GM18519 (cell line): ENCODE measurements at regions not wholly inside any gene's neighbourhood (a gene's known extent, or its start where the extent isn't known, plus 50 kb on each side); places are given as distances from the start of the nearest gene placed in this dataset.
A peak's percentile ranks its signal among the peaks of the same experiment; 100 is the strongest.

Source experiments
- ATAC-seq: cut with Tn5 transposase; IDR thresholded peaks from one replicate; pipeline ENCODE4 v1.9.1; 2021; ENCODE audit warnings: mild to moderate bottlenecking, moderate library complexity; ENCODE audit not compliant: unreplicated experiment, low FRiP score

DNA sequence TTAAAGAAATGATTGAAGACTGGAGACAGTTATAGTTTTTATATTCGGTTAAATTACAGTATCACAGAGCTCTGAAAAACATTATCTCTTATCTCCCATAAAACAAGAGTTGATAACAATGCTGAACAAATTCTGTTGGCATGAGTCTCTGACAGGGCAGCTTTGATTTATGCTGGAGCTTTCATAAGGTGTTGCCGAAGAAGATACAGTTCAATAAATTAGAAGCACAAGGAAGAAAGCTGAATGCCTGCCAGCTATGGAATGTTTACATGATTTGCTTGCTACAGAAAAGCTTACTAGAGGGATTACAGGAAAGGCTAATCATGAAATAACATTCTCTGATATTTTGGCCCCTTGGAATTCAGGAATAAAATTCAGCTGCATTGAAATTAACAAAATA, 431.9 kb upstream of the GJE1 start:
- no peak for ATAC-seq

DNA sequence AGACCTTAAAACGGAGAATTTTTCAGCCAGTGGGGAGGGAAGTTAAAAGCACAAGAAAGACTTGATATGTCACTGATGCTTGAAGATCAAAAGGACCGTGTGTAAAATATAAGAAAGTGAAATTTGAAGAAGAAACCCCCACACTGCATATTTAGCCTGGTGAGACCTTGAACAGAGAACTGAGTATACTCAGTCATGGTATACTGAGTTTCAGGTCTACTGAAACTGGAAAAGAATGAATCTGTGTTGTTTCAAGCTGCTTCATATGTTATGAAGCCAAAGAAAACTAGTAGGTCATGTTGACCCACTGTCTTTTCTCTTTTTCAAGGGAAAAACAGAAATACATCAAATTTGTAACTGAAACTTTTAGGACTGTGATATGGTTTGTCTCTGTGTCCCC, 443.8 kb upstream of the GJE1 start:
- peak; percentile 86 for ATAC-seq

DNA sequence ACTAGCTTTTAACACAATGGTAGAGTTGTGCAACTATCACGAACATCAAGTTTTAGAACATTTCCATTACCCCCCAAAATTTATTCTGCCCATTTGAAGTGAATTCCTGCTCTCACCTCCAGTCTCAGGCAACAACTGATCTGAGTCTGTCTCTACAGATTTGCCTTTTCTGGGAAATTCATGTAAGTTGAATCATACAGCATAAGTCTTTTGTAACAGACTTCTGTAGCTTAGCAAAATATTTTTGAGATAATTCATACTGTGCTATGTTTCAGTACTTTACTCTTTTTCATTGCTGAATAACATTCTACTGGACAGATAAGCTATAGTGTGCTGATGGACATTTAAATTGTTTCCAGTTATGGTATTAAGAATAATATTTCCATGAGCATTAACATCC, 447.3 kb upstream of the GJE1 start:
- ATAC-seq: no peak

DNA sequence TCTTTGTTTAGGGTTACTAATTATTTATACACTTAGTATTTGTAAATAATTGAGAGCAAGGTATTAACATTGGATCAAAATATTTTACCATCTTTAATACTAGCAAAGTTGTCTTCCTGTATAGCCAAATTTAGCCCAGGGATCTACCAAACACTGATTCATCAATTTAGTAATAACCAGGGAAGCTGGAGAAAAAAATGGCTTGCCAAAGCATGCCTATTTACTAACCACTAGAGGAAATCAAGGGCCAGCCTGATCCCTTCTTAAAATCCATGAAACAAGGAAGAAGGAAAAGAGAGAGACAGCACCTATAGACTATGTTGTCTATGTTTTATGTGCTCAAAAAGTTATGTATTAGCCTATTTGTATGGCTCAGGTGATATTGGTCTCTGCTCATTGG, 450.3 kb upstream of the GJE1 start:
- ATAC-seq: no peak

DNA sequence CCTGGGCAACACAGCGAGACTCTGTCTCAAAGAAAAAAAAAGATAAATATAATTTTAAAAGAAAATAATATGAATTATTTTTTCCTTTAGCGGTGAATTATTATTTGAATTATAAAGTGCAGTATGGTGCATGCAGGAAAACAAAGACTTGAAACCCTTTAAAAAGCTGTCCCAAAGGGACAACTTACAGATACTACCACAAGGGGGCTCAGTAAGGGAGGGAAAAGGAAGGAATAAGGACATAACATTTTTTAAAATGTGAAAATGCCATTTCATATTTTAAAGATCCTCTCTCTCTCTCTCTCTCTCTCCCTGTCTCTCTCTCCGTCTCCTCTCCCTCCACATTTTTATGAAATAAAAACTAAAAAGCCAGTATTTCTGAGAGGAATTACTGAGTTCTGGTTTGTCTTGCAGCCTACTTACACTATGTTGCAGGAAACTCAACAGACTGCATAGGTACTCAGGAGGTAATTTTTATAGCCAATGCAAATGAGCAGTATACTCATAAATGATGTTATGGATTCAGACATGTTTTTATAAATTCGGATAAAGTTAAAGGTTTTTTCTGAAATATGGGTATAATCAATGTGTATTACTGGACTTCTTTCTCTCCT, 455.0 kb upstream of the GJE1 start:
- no peak for ATAC-seq

DNA sequence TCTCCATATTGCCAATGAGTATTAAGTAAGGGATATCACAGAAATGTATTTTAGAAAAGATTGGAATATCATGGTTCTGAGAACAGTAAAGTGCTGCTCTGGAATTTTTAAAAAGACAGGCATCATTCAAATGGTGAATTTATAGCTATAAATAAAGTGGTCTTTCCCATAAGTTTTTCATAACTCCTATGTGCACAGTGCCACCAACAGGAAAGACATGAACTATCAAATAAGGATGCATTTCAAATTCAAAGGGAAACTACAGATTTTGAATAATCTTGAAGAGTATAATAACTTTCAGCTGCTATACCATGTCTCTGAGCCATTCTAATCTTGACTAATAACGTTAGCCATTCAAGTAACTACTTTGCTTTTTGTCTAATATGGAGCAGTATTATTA, 456.8 kb upstream of the GJE1 start:
- no peak for ATAC-seq

DNA sequence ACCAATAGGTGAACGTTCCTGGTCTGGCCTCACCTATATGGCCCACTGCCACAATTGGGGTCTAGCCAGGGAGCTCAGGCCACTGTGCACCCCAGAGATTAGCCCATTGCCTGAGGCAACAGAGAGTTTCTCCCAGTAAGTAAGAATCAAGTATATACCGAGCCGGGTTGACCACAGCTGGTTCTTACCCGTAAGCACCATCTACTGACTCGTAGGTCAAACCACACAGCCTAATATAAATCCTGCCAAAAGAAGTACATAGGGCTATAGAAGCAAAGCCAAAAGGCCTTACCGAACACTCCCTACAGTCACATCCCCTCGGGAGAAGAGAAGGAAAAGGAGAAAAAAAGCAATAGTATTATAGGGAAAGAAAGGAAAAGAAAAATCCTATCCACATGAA, 463.6 kb upstream of the GJE1 start:
- ATAC-seq: no peak

DNA sequence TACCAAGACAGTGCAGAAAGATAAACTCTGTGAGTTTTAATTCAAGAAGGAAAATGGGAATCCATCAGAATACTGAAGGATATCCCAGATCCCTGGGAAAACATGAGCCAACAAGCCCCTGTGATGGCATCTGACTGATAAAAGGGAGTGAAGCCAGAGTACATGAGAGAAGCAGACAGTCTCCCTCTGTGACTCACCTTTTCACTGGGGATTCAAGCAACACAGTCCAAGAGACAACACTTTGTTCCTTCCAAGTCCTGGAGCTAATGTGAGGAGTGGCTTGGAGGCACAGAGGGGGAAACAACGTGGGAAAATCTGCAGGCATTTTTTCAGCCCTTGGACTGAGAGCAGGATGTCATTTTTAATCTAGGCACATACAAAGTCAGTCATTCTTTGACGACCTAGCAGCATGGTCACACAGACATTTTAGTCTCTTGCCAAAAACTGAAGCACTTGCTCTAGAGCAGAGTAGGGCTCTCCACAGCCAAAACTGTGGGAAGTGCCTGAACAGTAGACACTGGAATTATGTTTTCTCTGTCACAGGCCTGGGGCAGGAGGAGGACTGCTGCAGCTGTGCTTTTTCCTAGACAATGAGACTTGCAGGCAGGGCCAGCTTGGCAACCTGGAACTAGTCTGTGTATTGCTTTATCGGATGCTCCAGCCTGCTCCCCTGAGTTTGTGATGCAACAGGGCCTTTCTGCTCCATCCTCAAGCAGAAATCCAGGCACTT, 465.0 kb upstream of the GJE1 start:
- ATAC-seq: no peak

DNA sequence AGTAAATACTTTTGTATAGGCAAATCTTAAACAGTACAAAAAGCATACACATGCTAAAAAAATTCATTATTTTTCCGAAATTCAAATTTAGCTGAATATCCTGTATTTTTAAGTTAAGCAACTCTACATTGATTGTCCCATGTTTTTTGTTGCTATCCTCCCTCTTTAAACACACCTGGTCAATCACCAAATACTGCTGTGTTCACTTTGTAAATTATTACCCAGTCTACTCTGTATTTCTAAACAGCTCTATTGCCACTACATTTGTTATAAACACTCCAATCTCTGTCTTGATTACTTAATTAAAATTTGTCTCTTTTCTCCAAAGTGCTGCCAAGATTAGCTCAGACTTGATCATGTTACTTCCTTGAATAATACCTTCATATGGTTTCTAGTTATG, 466.5 kb upstream of the GJE1 start:
- no peak for ATAC-seq

DNA sequence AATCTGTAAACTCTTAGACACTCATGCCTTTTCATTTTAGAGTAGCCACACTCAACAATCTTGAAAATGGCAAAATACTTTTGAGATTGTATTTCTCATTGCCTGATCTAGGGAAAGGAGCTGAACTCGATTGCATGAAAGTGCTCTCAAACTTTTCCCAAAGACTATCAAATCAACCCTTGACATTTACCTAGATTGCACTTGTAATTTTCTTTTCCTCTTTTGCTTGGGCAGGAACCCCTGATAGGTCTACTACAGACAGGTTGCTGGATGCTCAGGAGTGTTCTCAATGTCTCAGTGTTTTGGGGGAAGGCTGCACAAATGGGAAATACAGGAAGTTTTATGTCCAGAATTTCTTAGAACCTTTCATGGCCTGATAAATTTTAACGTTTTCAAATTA, 468.0 kb upstream of the GJE1 start:
- ATAC-seq: no peak

DNA sequence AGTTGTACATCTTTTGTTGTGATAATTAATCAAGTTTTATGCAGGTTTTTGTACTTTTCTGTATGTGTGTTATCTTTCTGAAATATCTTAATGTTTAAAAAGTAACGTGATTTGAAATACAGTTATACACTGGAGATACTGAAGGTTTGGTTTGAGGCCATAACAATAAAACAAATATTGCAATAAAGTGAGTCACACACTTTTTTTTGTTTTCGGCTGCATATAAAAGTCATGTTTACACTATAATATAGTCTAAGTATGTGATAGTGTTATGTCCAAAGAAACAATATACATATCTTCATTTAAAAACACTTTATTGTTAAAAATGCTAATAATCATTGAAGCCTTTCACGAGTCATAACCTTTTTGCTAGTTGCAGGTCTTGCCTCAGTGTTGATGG, 473.1 kb upstream of the GJE1 start:
- ATAC-seq: no peak

DNA sequence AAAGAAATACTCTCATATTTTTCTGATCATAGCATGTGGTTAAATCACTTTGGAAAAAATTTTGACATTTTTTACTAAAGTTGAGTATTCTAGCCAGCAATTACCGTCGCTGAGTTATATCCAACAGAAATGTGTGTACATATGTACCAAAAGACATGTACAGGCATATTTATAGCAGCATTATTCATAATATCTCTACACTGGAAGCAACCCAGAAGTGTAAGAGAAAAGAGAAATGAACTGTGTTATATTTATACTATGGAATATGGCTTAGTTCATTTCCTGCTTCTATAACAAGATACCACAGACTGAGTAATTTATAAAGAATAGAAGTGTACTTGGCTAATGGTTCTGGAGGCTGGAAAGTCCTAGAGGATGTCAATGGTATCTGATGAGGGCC, 474.0 kb upstream of the GJE1 start:
- ATAC-seq: no peak

DNA sequence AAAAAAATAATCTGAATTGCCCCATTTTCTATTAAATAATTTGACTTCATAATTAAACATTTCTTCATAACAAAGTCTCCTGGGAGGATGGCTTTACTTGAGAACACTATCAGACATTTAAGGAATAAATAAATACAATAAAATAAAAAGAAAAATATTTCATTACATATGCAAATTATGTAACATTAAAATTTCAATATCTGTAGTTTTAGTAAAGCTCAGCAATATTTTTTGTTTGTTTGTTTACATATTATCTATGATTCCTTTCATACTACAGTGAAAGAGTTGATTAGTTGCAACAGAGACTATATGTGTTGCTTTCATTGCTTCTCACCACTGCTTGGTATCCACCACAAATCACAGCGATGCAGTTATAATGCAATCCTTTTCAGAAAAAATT, 474.9 kb upstream of the GJE1 start:
- no peak for ATAC-seq

DNA sequence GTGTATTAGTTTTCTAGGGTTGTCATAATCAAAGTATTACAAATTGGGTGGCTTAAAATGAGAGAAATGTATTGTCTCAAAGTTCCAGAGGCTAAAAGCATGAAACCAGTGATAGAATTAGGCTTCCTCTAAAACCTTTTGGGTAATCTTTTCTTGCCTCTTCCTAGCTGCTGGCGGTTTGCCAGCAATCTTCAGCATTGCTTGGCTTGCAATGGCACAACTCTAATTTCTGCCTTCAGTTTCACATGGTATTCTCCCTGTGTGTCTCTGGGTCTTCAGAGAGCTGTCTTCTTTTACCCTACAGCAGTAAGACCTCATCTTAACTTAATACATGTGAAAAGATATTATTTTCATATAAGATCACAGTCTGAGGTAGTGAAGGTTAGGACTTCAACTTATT, 479.1 kb upstream of the GJE1 start:
- ATAC-seq: no peak

DNA sequence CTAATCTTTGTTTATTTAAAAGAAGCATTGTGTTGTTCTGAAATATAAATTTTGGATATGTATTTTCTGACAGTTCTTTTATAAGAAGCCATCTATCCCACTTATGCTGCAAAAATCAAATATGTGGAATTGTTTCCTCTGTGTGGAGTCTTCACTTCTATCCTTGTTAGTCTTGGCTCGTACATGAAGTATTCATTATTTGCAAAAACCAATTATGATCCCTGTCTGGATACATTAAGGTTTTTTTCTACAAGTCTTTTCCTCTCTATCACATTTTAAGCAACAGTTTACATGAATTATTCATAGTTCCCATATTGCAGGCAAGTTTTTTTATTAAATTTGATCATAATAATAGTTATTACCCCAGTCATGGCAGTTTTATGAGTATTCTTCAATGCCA, 490.8 kb upstream of the GJE1 start:
- ATAC-seq: no peak

DNA sequence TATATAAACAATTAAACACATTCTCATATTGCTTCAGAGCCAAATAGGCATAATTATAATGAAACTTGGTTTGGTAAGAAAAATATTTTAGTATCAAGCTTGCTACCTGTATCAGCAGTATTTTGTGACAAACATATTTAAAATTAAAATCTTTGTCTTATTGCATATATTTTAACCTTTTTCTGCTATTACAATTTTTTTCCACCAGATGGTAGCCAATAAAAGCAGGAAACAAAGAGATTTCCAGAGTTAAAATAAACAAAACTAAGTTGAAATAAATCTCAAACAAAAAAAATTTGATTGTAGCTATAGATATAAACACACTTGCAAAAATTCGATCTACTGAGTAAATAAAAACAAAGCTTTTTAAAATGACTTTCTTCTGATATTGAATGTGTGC, 491.3 kb upstream of the GJE1 start:
- no peak for ATAC-seq

DNA sequence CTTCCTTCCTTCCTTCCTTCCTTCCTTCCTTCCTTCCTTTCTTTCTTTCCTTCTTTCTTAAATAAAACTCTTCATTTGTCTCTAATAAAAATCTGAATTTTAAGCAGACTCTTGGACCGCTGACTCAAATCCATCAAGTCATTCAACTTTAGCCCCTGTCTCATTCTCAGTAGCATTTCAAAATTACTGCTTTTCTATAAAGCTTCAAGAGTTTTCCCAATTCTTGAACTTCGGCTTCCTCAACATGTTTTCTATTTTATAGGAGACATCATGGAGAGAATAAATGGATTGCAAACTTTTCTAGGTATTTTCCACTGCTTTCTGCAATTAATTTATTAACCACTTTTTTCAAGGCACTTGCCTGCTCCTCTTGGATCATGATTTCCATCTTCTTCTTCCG, 497.1 kb upstream of the GJE1 start:
- no peak for ATAC-seq

DNA sequence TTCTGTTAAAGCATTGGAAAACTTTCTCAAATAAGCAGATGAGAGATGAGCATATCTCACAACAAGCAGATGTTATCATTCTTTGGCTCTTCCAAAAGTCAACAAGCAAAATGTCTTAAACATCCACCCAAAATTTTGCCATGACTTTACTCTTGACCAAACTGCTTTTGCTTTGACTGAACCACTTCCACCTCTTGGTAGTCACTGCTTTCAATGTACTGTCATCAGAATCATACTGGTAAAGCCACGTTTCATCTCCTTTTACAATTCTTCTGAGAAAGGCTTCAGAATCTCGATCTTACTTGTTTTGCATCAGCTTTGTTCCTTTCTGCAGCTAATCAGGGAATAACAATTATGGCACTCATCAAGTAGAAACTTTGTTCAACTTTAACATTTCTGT, 498.5 kb upstream of the GJE1 start:
- ATAC-seq: no peak

DNA sequence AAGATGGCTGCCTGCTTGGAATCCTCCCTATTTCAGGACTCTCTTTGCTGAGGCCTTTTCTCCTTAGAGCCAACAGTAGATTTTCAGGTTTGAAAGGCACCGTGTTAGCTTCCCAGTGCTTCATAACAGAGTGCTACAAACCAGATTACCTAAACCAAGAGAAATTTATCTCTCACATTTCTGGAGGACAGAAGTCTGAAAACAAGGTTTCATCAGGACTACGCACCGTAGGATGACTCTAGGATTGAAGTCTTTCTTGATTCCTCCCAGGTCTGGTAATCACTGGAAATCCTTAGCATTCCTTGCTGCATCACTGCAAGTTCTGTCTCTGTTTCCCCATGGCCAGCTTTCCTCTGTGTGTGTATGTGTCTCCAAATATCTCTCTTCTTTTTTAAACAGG, 508.4 kb upstream of the GJE1 start:
- no peak for ATAC-seq

DNA sequence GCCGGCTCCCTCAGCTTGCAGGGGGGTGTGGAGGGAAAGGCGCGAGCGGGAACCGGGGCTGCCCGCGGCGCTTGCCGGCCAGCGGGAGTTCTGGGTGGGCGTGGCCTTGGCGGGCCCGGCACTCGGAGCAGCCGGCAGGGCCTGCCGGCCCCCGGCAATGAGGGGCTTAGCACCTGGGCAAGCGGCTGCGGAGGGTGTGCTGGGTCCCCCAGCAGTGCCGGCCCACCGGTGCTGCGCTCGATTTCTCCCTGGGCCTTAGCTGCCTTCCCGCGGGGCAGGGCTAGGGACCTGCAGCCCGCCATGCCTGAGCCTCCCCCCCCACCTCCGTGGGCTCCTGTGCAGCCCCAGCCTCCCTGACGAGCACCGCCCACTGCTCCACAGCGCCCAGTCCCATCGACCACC, 514.5 kb upstream of the GJE1 start:
- no peak for ATAC-seq

DNA sequence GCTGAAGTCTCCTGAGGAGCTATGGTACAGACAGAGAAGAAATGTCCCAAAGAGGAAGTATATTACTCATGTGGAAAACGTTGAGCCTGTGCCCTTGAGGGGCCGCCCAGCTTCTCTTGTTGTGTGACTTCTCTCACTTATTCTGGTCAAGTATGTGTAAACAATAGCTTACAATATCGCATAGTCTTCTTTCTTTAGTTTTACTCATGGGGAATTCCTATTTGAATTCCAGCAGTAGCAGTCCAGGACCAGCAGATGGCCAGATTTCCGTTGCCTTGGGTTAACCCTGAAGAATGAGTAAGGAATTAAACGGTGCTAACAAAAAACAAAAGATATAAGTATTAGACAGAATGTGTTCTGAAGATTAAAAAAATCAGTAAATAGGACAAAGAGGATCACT, 522.0 kb upstream of the GJE1 start:
- ATAC-seq: no peak

DNA sequence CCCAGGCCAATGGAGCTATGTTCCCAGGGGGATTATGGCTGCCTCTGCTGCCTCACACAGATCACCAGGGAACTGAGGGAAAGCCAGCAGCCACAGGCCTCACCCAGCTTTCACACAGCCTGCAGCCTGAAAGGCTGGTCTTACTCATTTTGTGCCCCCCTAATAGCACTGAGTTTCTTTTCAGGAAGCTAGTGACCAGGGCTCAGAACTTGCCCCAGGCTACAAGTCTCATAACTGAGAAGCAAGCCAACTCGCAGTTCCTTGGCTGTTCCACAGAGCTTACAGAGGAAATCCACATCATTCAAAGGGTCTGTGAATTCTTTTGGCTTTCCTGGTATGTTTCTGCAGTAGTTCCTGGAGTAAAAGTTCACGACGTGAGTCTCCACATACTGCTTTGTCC, 524.8 kb upstream of the GJE1 start:
- no peak for ATAC-seq

DNA sequence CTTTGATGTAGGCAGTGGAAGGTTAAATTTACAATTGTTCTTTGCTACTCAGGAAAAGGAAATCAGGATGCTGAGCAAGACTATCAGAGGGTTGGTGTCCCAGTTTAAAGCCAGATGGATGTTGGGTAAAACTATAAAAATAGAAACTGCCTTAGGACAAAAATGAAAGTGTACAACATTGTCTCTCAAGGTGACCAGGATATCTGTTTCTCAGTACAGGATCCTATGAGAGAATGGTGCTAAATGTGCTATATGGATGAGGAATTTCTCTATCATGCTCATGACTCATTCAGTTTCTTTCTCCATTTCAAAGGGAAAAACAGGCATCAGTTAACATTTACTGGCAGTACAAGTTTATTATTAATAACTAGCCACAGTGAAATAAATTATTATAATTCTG, 534.2 kb upstream of the GJE1 start:
- no peak for ATAC-seq
